Neural cell (in vitro differentiated cells): ENCODE measurements at regions not wholly inside any gene's neighbourhood (a gene's known extent, or its start where the extent isn't known, plus 50 kb on each side); places are given as distances from the start of the nearest gene placed in this dataset.

ENCODE experiments used
- MXI1 ChIP-seq: fragments of 450-650 bp; conservative IDR thresholded peaks from 2 replicates; pipeline ENCODE4 v1.6.1; 2014; ENCODE audit warnings: antibody characterized with exemption, mild to moderate bottlenecking; ENCODE audit not compliant: poor library complexity, severe bottlenecking
- TF ChIP-seq, protein P1 (sequence below): fragments of 450-650 bp; IDR thresholded peaks from 2 replicates; pipeline ENCODE4 v1.5.1; 2014; ENCODE audit warnings: antibody characterized with exemption, mild to moderate bottlenecking, moderate library complexity; ENCODE audit not compliant: poor library complexity, severe bottlenecking
- TF ChIP-seq, protein P2 (sequence below): IDR thresholded peaks from 2 replicates; pipeline ENCODE4 v1.6.1; 2012; ENCODE audit warnings: borderline replicate concordance

DNA sequence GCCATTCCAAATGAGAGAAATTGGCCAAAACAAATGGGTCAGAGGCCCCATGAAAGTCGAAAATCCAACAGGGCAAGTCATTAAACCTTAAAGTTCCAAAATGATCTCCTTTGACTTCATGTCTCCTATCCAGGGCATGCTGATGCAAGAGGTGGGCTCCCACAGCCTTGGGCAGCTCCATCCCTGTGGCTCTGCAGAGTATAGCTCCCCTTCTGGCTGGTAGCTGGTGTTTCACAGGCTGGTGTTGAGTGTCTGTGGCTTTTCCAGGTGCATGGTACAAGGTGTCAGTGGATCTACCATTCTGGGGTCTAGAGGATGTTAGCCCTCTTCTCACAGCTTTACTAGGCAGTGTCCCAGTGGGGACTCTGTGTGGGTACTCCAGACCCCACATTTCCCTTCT, 115.2 kb upstream of the LAMA2 start:
- TF ChIP-seq, protein P1, sequence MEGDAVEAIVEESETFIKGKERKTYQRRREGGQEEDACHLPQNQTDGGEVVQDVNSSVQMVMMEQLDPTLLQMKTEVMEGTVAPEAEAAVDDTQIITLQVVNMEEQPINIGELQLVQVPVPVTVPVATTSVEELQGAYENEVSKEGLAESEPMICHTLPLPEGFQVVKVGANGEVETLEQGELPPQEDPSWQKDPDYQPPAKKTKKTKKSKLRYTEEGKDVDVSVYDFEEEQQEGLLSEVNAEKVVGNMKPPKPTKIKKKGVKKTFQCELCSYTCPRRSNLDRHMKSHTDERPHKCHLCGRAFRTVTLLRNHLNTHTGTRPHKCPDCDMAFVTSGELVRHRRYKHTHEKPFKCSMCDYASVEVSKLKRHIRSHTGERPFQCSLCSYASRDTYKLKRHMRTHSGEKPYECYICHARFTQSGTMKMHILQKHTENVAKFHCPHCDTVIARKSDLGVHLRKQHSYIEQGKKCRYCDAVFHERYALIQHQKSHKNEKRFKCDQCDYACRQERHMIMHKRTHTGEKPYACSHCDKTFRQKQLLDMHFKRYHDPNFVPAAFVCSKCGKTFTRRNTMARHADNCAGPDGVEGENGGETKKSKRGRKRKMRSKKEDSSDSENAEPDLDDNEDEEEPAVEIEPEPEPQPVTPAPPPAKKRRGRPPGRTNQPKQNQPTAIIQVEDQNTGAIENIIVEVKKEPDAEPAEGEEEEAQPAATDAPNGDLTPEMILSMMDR, result no peak
- TF ChIP-seq, protein P2, sequence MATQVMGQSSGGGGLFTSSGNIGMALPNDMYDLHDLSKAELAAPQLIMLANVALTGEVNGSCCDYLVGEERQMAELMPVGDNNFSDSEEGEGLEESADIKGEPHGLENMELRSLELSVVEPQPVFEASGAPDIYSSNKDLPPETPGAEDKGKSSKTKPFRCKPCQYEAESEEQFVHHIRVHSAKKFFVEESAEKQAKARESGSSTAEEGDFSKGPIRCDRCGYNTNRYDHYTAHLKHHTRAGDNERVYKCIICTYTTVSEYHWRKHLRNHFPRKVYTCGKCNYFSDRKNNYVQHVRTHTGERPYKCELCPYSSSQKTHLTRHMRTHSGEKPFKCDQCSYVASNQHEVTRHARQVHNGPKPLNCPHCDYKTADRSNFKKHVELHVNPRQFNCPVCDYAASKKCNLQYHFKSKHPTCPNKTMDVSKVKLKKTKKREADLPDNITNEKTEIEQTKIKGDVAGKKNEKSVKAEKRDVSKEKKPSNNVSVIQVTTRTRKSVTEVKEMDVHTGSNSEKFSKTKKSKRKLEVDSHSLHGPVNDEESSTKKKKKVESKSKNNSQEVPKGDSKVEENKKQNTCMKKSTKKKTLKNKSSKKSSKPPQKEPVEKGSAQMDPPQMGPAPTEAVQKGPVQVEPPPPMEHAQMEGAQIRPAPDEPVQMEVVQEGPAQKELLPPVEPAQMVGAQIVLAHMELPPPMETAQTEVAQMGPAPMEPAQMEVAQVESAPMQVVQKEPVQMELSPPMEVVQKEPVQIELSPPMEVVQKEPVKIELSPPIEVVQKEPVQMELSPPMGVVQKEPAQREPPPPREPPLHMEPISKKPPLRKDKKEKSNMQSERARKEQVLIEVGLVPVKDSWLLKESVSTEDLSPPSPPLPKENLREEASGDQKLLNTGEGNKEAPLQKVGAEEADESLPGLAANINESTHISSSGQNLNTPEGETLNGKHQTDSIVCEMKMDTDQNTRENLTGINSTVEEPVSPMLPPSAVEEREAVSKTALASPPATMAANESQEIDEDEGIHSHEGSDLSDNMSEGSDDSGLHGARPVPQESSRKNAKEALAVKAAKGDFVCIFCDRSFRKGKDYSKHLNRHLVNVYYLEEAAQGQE, result no peak
- no peak for TF ChIP-seq MXI1
